Peyer's patch (tissue), 4 donors: ENCODE measurements at regions not wholly inside any gene's neighbourhood (a gene's known extent, or its start where the extent isn't known, plus 50 kb on each side); places are given as distances from the start of the nearest gene placed in this dataset.

Source experiments
- DNase-seq, 3 donors: peaks; one replicate each; pipeline ENCODE4 v3.0.0-alpha.2; 2017 to 2019
- H3K27ac ChIP-seq, 4 donors: fragments of 200-600 bp; sonication (generic); one replicate each; pipeline ENCODE4 v1.5.1; 2016 to 2019
- H3K27me3 ChIP-seq, 2 donors: fragments of 200-600 bp; sonication (generic); one replicate each; pipeline ENCODE4 v1.5.1; 2019
- H3K36me3 ChIP-seq, 3 donors: fragments of 200-600 bp; sonication (generic); one replicate each; pipeline ENCODE4 v1.5.1; 2016 to 2019
- H3K4me1 ChIP-seq, 4 donors: fragments of 200-600 bp; sonication (generic); one replicate each; pipeline ENCODE4 v1.5.1; 2016 to 2019
- H3K4me3 ChIP-seq, 4 donors: fragments of 200-600 bp; sonication (generic); 1 replicate in 3 of 4; 2 replicates in 1 of 4; pipeline ENCODE4 v1.5.1; 2016 to 2019; ENCODE audit warnings: mild to moderate bottlenecking in 1 of 4
- H3K9me3 ChIP-seq, 4 donors: fragments of 200-600 bp; sonication (generic); one replicate each; pipeline ENCODE4 v1.5.1; 2016 to 2019; ENCODE audit warnings: mild to moderate bottlenecking in 1 of 4
- POLR2A ChIP-seq, 2 donors: fragments of 450-650 bp; IDR thresholded peaks; one replicate each; pipeline ENCODE4 v1.5.1; 2017; ENCODE audit warnings: antibody characterized with exemption in 2 of 2, mild to moderate bottlenecking in 2 of 2, moderate library complexity in 2 of 2
- TF ChIP-seq, protein P1 (sequence below), 6 experiments: fragments of 450-650 bp in 4 of 6; fragments of 200-600 bp in 2 of 6; sonication (generic) in 1 of 6; IDR thresholded peaks; one replicate each; pipeline ENCODE4 v1.5.1; 2017 to 2019; ENCODE audit warnings: antibody characterized with exemption in 6 of 6, mild to moderate bottlenecking in 3 of 6, moderate library complexity in 1 of 6

- no peaks in the 10 kb centered on the region for H3K4me1 ChIP-seq
- no peak overlapping the region for H3K4me3 ChIP-seq
- no peaks in the 10 kb centered on the region for H3K27me3 ChIP-seq
- no peak for DNase-seq
- TF ChIP-seq, protein P1, sequence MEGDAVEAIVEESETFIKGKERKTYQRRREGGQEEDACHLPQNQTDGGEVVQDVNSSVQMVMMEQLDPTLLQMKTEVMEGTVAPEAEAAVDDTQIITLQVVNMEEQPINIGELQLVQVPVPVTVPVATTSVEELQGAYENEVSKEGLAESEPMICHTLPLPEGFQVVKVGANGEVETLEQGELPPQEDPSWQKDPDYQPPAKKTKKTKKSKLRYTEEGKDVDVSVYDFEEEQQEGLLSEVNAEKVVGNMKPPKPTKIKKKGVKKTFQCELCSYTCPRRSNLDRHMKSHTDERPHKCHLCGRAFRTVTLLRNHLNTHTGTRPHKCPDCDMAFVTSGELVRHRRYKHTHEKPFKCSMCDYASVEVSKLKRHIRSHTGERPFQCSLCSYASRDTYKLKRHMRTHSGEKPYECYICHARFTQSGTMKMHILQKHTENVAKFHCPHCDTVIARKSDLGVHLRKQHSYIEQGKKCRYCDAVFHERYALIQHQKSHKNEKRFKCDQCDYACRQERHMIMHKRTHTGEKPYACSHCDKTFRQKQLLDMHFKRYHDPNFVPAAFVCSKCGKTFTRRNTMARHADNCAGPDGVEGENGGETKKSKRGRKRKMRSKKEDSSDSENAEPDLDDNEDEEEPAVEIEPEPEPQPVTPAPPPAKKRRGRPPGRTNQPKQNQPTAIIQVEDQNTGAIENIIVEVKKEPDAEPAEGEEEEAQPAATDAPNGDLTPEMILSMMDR (IDR thresholded peaks at IDR 0.05): no peak
- TF ChIP-seq POLR2A (IDR thresholded peaks at IDR 0.05): no peak
- no peaks in the 10 kb centered on the region for H3K9me3 ChIP-seq
- peak overlapping the region in 2 of 4 donors; percentile 25 to 29 for H3K27ac ChIP-seq
- H3K36me3 ChIP-seq: no peaks in the 10 kb centered on the region
Observed at GRCh38 chr6:14501914-14502313, 384.3 kb downstream of the CD83 start.

- Histone ChIP-seq H3K4me1 (no peaks in the 10 kb centered on the region), H3K36me3 (no peaks in the 10 kb centered on the region), H3K9me3 (no peaks in the 10 kb centered on the region), H3K27ac (no peak overlapping the region), H3K4me3 (no peak overlapping the region), H3K27me3 (no peaks in the 10 kb centered on the region)
- TF ChIP-seq, protein P1 (IDR thresholded peaks at IDR 0.05): no peak
- TF ChIP-seq POLR2A (IDR thresholded peaks at IDR 0.05): no peak
- peak in 2 of 3 donors; percentile 72 to 82 for DNase-seq
Observed at GRCh38 chr6:14502551-14502950, 385.0 kb downstream of the CD83 start.

DNA sequence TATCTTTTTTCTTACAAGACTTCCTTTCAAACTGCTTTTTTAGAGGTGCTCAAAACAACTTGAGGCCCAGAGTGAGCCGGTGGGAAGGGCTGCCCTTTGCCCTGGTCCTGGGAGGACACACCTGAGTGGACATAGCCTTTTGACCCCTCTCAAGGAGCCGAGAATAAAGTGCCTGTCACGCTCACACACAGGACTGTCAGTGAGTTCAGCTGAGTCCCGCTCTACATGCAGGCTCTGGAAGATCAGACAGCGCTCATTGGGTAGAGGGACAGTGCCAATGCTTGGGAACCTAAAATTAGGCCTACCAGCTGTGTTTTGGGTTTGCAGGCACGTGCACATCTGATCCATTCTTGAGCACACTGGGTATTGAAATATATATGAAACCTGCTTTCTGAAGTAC lies 387.8 kb downstream of the CD83 start:
- no peak for DNase-seq
- no peaks in the 10 kb centered on the region for H3K4me1 ChIP-seq
- H3K27ac ChIP-seq: no peak overlapping the region
- no peaks in the 10 kb centered on the region for H3K36me3 ChIP-seq
- H3K9me3 ChIP-seq: no peaks in the 10 kb centered on the region
- H3K4me3 ChIP-seq: no peak overlapping the region
- TF ChIP-seq, protein P1 (IDR thresholded peaks at IDR 0.05): no peak
- TF ChIP-seq POLR2A (IDR thresholded peaks at IDR 0.05): no peak
- H3K27me3 ChIP-seq: no peaks in the 10 kb centered on the region

DNA sequence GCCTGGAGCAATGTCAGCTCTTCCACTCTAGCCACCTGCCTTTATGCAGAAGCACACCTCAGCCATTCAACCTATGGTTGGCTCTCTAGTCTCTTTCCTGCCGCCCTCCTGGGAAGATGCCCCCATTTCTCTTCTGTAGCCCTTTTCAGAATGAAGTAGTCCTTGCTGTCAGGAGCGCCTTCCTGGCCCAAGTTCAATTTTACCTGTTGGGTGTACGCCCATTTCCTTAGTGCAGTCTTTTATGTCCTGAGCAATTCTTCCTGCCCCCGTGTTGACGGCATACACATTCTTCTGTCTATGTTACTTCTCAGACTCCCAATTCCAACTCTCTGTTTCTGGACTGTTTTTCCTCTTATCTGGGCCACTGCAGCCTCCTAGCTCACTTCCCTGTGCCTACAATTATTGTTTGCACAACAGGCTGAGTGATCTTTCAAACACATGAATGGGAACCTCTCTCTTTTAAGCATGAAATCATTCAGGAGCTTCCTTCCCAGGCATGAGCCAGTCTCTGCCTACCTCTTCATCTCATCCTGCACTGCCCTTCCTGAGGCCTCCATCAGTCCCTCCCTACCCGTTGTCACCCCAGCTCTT lies 389.2 kb downstream of the CD83 start:
- no peak for DNase-seq
- Histone ChIP-seq H3K4me1 (no peaks in the 10 kb centered on the region), H3K27me3 (no peaks in the 10 kb centered on the region), H3K36me3 (no peaks in the 10 kb centered on the region), H3K27ac (no peak overlapping the region), H3K9me3 (no peaks in the 10 kb centered on the region), H3K4me3 (no peak overlapping the region)
- TF ChIP-seq POLR2A (IDR thresholded peaks at IDR 0.05): no peak
- TF ChIP-seq, protein P1 (IDR thresholded peaks at IDR 0.05): no peak

DNA sequence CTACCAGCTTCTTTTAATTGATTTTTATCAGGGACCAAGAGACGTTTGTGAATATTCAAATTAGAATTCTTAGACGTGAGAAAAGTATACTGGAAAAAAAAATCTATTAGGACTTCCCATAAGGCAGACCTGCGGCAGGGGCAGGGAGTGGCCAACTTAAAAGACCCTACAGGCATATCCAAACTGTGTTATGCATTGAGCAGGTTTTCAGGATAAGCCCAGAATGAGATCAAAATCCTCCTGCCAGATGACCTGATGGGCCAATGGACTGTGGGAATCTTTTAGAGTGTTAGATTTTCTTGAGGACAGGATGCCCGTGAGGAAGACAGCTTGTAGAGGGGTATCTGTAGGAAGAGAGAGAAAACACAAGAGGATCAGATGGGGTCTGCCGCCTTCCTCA lies 391.5 kb downstream of the CD83 start:
- Histone ChIP-seq H3K9me3 (no peaks in the 10 kb centered on the region), H3K36me3 (no peaks in the 10 kb centered on the region), H3K27me3 (no peaks in the 10 kb centered on the region), H3K27ac (no peak overlapping the region), H3K4me1 (no peaks in the 10 kb centered on the region), H3K4me3 (no peak overlapping the region)
- DNase-seq: no peak
- no peak for TF ChIP-seq POLR2A (IDR thresholded peaks at IDR 0.05)
- TF ChIP-seq, protein P1 (IDR thresholded peaks at IDR 0.05): no peak

DNA sequence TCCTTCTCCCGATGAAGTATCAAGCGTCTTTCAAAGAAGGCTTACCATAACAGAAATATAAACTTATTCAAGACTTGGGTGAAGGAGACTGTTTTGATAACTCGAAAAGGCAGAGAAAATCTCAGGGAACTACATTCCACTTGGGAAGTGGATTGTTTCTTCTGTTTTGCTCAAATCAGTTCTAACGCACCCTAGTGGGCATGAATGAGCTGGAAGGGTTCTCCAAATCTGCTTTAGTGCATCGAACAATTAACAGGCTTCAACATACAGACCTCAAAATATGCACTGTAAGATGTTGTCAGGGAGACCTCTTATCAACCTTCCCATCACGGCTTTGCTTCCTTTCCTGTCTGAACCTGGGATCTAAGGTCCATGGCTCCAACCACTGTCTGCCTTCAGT lies 392.5 kb downstream of the CD83 start:
- Histone ChIP-seq H3K9me3 (no peaks in the 10 kb centered on the region), H3K4me3 (no peak overlapping the region), H3K27ac (no peak overlapping the region), H3K4me1 (no peaks in the 10 kb centered on the region), H3K27me3 (no peaks in the 10 kb centered on the region), H3K36me3 (no peaks in the 10 kb centered on the region)
- DNase-seq: no peak
- TF ChIP-seq, protein P1 (IDR thresholded peaks at IDR 0.05): no peak
- TF ChIP-seq POLR2A (IDR thresholded peaks at IDR 0.05): no peak
